Kidney (tissue), 13 donors: ENCODE measurements at regions not wholly inside any gene's neighbourhood (a gene's known extent, or its start where the extent isn't known, plus 50 kb on each side); places are given as distances from the start of the nearest gene placed in this dataset.
A peak's percentile ranks its signal among the peaks of the same experiment; 100 is the strongest.

Experiments
- DNase-seq, 5 donors: peaks; one replicate each; pipeline ENCODE4 v3.0.0-alpha.2; 2013 to 2020
- FAIRE-seq: peaks from 2 replicates; lab custom pipeline; 2012; peaks lifted over from hg19 to GRCh38; lab: Jason Lieb, UNC
- H3K27ac ChIP-seq, 2 donors: one replicate each; pipeline ENCODE4 v1.7.0; 2013; ENCODE audit warnings: low read depth in 2 of 2, low read length in 2 of 2, inconsistent platforms in 1 of 2
- H3K27me3 ChIP-seq: one replicate; pipeline ENCODE4 v1.7.1; 2013; ENCODE audit warnings: low read length, inconsistent platforms; ENCODE audit not compliant: control insufficient read depth, insufficient read depth
- H3K36me3 ChIP-seq, 3 donors: one replicate each; pipeline versions ENCODE4 v1.7.0 to v1.7.1; 2013; ENCODE audit warnings: low read length in 3 of 3, control low read depth in 1 of 3, inconsistent platforms in 1 of 3; ENCODE audit not compliant: insufficient read depth in 3 of 3, control insufficient read depth in 2 of 3
- H3K4me1 ChIP-seq, 3 donors: one replicate each; pipeline versions ENCODE4 v1.7.0 to v1.7.1; 2013; ENCODE audit warnings: low read length in 3 of 3, inconsistent platforms in 1 of 3, low read depth in 1 of 3; ENCODE audit not compliant: control insufficient read depth in 2 of 3, insufficient read depth in 2 of 3
- H3K4me3 ChIP-seq, 3 donors: one replicate each; pipeline versions ENCODE4 v1.7.0 to v1.8.1; 2013; ENCODE audit warnings: low read length in 3 of 3, control low read depth in 1 of 3, inconsistent platforms in 1 of 3
- H3K9ac ChIP-seq, 3 donors: one replicate each; pipeline versions ENCODE4 v1.7.0 to v1.7.1; 2013; ENCODE audit warnings: low read length in 3 of 3, control low read depth in 1 of 3, inconsistent platforms in 1 of 3
- H3K9me3 ChIP-seq, 3 donors: one replicate each; pipeline versions ENCODE4 v1.7.0 to v1.7.1; 2013; ENCODE audit warnings: low read length in 3 of 3, control low read depth in 1 of 3, inconsistent platforms in 1 of 3; ENCODE audit not compliant: control insufficient read depth in 2 of 3, insufficient read depth in 1 of 3
- intact Hi-C: fragments of 100-400 bp; cut with DNase I; formaldehyde crosslinking; loops from one replicate; pipeline ENCODE4 v1.11.1; 2022
- TF ChIP-seq, protein P1 (sequence below): IDR thresholded peaks from 3 replicates; pipeline ENCODE4 v1.5.1; 2012; ENCODE audit warnings: mild to moderate bottlenecking, moderate library complexity, borderline replicate concordance; ENCODE audit not compliant: insufficient read depth; ENCODE audit errors: extremely low read depth
- donor health status: control.
- donor health status: control.
- donor health status: control.
- donor health status: control.
- donor health status: control.
- donor health status: DM: yes; HTN: yes; CAD: no.
- donor health status: Normal renal cell carcinoma (clear cell type).

DNA sequence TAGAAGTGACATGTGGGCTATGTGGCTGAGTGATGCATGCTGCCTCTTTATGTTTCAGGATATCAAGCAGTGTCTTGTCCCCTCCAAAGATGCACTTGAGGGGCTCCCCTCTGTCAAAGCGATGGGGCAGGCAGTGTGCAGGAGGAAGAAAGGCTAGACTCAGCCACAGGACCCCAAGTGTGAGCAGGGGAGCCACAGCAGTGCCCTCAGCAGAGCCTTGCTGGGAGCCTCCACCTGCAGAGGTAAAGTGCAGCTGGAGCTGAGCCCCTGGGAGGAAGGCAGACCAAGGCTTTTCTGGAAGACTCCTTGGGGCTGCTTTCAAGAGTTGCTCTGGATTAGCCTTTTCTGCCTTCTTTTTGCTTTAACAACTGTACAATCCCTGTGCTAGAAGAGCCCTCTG, 247.3 kb downstream of the DLEU7 start:
- intact Hi-C loops = no loop called here
- Histone ChIP-seq H3K4me3 (no peak overlapping the region), H3K27ac (no peak overlapping the region), H3K9me3 (no peaks in the 10 kb centered on the region), H3K27me3 (no peaks in the 10 kb centered on the region), H3K4me1 (peaks cover 3 to 12% (median 9%) of the 10 kb centered on the region in 3 donors), H3K9ac (no peak overlapping the region), H3K36me3 (no peaks in the 10 kb centered on the region)
- TF ChIP-seq, protein P1, sequence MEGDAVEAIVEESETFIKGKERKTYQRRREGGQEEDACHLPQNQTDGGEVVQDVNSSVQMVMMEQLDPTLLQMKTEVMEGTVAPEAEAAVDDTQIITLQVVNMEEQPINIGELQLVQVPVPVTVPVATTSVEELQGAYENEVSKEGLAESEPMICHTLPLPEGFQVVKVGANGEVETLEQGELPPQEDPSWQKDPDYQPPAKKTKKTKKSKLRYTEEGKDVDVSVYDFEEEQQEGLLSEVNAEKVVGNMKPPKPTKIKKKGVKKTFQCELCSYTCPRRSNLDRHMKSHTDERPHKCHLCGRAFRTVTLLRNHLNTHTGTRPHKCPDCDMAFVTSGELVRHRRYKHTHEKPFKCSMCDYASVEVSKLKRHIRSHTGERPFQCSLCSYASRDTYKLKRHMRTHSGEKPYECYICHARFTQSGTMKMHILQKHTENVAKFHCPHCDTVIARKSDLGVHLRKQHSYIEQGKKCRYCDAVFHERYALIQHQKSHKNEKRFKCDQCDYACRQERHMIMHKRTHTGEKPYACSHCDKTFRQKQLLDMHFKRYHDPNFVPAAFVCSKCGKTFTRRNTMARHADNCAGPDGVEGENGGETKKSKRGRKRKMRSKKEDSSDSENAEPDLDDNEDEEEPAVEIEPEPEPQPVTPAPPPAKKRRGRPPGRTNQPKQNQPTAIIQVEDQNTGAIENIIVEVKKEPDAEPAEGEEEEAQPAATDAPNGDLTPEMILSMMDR = no peak
- no peak for FAIRE-seq
- DNase-seq = no peak

DNA sequence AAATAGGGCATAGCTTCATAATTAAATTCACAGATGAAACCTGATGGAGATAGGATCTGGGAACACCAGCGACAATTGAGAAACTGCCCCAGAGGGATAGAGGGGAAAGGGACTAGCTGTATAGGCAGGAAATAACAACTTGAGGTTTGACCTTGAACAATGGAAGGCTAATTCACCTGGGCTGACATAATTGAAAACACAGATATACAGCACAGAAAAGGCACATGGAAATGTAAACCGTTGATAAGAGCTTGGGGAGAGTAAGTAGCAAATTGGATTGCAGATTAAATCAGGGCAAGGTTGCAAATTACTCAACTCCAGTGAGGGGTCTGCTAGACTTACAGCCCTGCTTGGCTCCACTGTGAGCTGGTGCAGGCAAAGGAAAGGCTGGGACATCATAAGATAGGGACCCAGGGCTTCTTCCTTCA, 246.7 kb downstream of the DLEU7 start:
- no peak overlapping the region for H3K4me3 ChIP-seq
- no peak overlapping the region for H3K9ac ChIP-seq
- peaks cover 3 to 12% (median 9%) of the 10 kb centered on the region in 3 donors for H3K4me1 ChIP-seq
- H3K36me3 ChIP-seq = no peaks in the 10 kb centered on the region
- H3K27me3 ChIP-seq = no peaks in the 10 kb centered on the region
- no peaks in the 10 kb centered on the region for H3K9me3 ChIP-seq
- intact Hi-C loops = no loop called here
- no peak for FAIRE-seq
- no peak overlapping the region for H3K27ac ChIP-seq
- DNase-seq = no peak
- TF ChIP-seq, protein P1 = no peak

DNA sequence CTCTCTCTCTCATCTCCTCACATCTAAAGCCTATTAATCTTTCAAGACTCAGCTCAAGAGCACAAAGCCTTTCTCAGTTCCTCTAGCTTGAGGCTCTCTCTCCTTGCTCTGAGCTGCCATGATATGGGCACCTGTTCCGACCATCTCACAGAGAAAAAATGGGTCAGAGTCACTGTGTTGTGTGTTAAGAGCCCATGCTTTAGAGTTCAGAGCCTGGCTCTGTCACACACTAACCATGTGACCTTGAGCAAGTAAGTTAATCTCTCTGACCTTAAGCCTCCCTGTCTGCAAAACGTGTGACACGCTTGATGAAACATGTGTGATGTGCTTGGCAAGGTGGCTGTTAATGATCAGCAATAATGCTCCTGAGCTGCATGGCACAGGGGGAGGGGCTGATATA, 245.2 kb downstream of the DLEU7 start:
- H3K27ac ChIP-seq = peak overlapping the region in 1 of 2 donors; percentile 23
- DNase-seq (peak in 4 of 5 donors; percentile 57 to 81 (median 72)), FAIRE-seq (no peak)
- no peaks in the 10 kb centered on the region for H3K36me3 ChIP-seq
- TF ChIP-seq, protein P1 = no peak
- peaks cover 3 to 12% (median 9%) of the 10 kb centered on the region in 3 donors for H3K4me1 ChIP-seq
- no peak overlapping the region for H3K9ac ChIP-seq
- intact Hi-C loops = no loop called here
- H3K4me3 ChIP-seq = no peak overlapping the region
- no peaks in the 10 kb centered on the region for H3K9me3 ChIP-seq
- no peaks in the 10 kb centered on the region for H3K27me3 ChIP-seq

DNA sequence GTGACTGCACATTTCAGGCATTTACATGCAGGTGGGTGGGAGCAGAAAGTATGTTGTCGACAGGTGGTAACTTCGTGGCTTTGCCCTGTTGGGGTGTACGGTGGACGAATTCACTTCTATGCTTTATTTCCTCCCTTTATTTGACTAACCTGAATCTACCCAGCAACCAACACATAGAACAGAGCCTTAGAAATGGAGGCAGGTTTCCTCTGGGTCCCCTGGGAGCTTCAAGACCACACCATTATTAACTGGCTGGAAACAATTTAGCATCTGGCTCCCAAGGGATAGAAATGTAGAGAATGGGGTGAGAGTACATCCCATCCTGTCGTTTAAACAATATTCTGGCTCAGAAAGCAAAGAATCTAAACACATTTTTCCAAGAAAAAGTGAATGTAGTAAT, 244.4 kb downstream of the DLEU7 start:
- no peaks in the 10 kb centered on the region for H3K36me3 ChIP-seq
- H3K4me3 ChIP-seq = no peak overlapping the region
- H3K4me1 ChIP-seq = peaks cover 3 to 12% (median 9%) of the 10 kb centered on the region in 3 donors
- no peak overlapping the region for H3K9ac ChIP-seq
- no peak for FAIRE-seq
- H3K27ac ChIP-seq = no peak overlapping the region
- no peaks in the 10 kb centered on the region for H3K9me3 ChIP-seq
- no peak for DNase-seq
- TF ChIP-seq, protein P1 = no peak
- H3K27me3 ChIP-seq = no peaks in the 10 kb centered on the region
- intact Hi-C loops = no loop called here
